NCI-H1436 treated with DMSO at 0.1 percent for 48 hours (cell line): ENCODE measurements at regions not wholly inside any gene's neighbourhood (a gene's known extent, or its start where the extent isn't known, plus 50 kb on each side); places are given as distances from the start of the nearest gene placed in this dataset.

Experiments used
- DNase-seq: peaks from one replicate; lab custom pipeline; 2025; lab: John Stamatoyannopoulos, UW

GRCh38 chr13:93140912-93141311, 85.7 kb upstream of the GPC6 start:
- no peak for DNase-seq

- DNase-seq, result no peak
These were observed 82.6 kb upstream of the GPC6 start for GRCh38 chr13:93144031-93144430.

- no peak for DNase-seq
These were observed 81.4 kb upstream of the GPC6 start for GRCh38 chr13:93145199-93145598.

- DNase-seq, result no peak
These were observed 79.9 kb upstream of the GPC6 start for GRCh38 chr13:93146584-93147297.

- DNase-seq, result no peak
These were observed 79.3 kb upstream of the GPC6 start for GRCh38 chr13:93147298-93147645.

- no peak for DNase-seq
These were observed 78.7 kb upstream of the GPC6 start for GRCh38 chr13:93147946-93148345.

- no peak for DNase-seq
These were observed 75.3 kb upstream of the GPC6 start for GRCh38 chr13:93151277-93151676.

GRCh38 chr13:93158565-93158964, 68.0 kb upstream of the GPC6 start:
- DNase-seq, result no peak

- DNase-seq, result no peak
These were observed 56.6 kb upstream of the GPC6 start for GRCh38 chr13:93169980-93170379.

- no peak for DNase-seq
These were observed 54.5 kb upstream of the GPC6 start for GRCh38 chr13:93172109-93172508.

- no peak for DNase-seq
These were observed 53.0 kb upstream of the GPC6 start for GRCh38 chr13:93173654-93174053.

- no peak for DNase-seq
These were observed 52.3 kb upstream of the GPC6 start for GRCh38 chr13:93174260-93174659.
